ENCODE measurements at regions not wholly inside any gene's neighbourhood (a gene's known extent, or its start where the extent isn't known, plus 50 kb on each side); places are given as distances from the start of the nearest gene placed in this dataset.

- DNase-seq (ENCODE audit: low read depth, low spot score): peak; percentile 14
Measured at GRCh38 chr5:56588636-56589480, 226.5 kb upstream of the MAP3K1 start.

DNA sequence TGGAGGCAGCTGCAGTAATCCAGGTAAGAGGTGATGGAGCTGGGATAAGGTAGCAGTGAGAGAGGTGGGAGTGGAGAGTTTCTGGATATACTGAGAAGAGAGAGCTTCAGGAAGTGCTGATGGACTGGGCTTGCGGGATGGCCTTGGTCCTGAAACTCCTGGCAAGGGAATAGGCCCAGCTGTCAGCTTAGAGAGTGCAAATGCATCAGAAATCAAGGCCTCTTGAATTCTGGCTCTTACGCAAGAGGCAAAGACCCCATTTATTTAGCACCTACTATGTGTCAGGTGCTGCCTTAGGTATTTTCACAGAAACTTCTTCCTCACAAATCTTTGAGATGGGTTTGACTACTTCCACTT is 227.2 kb upstream of the MAP3K1 start:
- no peak for DNase-seq (ENCODE audit: low read depth, low spot score)

DNA sequence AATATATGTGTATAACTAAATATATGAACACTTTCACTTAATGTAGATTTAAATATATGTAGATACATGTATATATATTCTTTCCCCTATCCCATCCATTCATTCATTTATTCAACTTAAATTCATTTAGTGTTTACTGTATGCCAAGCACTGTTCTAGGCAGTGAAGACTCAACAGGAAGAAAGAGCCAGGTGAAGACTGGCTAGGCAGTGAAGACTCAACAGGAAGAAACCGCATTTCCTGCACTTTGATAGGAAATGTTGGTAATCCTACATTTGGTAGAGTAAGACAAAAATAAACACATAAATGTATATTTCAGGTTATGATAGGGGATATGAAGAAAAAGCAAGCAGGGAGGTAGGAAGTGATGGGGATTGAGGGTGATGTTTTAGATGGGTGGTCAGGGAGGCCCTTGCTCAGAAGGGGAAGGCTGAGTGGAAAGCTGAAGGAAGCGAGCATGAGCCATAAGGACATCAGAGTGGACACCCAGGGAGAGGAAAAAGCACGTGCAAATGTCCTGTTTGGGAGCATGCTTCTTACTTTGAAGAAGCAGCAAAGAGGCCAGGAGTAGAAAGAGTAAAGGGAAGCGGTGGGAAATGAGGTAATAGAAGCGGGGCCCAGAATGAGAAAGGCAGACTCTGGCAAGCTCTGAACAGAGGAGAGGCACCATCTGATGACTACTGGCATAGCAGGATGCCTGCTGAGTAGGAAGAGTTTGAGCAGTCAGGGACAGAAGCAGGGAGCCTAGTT is 227.8 kb upstream of the MAP3K1 start:
- no peak for DNase-seq (ENCODE audit: low read depth, low spot score)

- no peak for DNase-seq (ENCODE audit: low read depth, low spot score)
Measured at GRCh38 chr5:56585999-56586691, 229.2 kb upstream of the MAP3K1 start.

GRCh38 chr5:56585461-56585860 is 229.9 kb upstream of the MAP3K1 start:
- no peak for DNase-seq (ENCODE audit: low read depth, low spot score)

GRCh38 chr5:56581426-56581825 is 233.9 kb upstream of the MAP3K1 start:
- DNase-seq (ENCODE audit: low read depth, low spot score): no peak

GRCh38 chr5:56580864-56581263 is 234.5 kb upstream of the MAP3K1 start:
- DNase-seq (ENCODE audit: low read depth, low spot score): no peak

GRCh38 chr5:56575821-56576220 is 239.5 kb upstream of the MAP3K1 start:
- no peak for DNase-seq (ENCODE audit: low read depth, low spot score)

DNA sequence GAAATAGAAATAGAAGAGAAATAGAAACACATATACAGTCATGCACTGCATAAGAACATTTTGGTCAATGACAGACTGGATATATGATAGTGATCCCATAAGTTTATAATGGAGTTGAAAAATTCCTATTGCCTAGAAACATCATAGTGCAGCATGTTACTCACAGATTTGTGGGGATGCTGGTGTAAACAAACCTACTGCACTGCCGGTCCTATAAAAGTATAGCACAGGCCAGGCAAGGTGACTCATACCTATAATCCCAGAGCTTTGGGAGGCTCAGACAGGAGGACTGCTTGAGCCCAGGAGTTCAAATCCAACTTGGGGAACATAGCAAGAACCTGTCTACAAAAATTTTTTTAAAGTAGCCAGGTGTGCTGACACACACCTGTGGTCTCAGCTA is 240.6 kb upstream of the MAP3K1 start:
- no peak for DNase-seq (ENCODE audit: low read depth, low spot score)

- no peak for DNase-seq (ENCODE audit: low read depth, low spot score)
Measured at GRCh38 chr5:56569566-56569965, 245.8 kb upstream of the MAP3K1 start.

GRCh38 chr5:56569076-56569475 is 246.3 kb upstream of the MAP3K1 start:
- DNase-seq (ENCODE audit: low read depth, low spot score): no peak

DNA sequence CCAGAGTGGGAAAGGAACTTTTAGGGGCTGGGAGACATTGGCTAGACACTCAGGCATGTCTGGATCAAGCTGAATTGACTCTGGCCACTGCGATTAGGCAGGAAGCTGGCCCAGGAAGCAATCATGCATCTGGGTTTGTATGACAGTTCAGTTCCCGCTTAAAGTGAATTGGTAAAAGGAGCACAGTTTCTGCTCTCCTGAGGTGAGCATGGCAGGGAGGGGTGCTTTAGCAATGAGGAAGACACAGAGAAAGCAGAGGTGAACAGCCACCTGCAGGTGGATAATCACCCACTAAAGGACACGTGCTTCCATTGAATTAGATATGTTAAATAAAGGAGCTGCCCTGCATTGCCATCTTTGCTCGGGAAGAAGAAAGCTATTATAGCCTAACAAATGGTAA is 248.1 kb upstream of the MAP3K1 start:
- DNase-seq (ENCODE audit: low read depth, low spot score): no peak

- DNase-seq (ENCODE audit: low read depth, low spot score): no peak
Measured at GRCh38 chr5:56566374-56567249, 248.7 kb upstream of the MAP3K1 start.

DNA sequence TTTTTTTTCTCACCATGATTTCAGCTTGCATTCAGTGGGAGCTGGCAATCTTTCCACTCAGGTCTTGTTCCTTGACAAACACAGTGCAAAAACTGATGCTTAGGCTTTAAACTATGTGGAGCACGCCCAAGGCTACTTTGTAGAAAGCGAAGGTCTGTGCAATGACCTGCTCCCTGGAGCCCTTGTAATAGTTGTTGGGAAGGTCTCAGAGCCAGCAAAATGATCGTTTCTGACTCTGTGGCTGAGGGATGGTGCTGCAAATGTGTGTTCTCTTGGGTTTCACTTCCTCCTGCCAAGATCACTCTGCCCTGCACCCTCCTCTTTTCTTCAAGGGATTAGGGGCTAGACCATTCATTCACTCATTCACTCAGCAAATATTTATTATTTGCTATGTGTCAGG is 249.7 kb upstream of the MAP3K1 start:
- no peak for DNase-seq (ENCODE audit: low read depth, low spot score)

DNA sequence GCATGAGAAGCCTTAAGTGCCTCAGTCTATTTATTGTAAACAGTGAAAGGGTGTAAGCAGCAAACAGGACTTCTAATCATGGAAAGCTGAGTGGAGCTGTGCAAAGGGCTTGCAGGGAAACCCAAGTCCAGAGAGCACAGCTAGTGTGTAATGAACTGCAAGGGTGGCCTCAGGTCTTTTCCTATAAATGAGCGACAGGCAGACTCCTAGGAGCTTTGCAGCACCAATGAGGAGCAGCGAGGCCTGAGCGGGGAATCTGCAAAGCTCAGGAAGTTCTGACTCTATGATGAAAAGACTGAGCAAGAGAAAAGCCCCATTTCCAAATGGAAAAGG is 250.1 kb upstream of the MAP3K1 start:
- DNase-seq (ENCODE audit: low read depth, low spot score): peak; percentile 14

- DNase-seq (ENCODE audit: low read depth, low spot score): no peak
Measured at GRCh38 chr5:56564541-56565282, 250.6 kb upstream of the MAP3K1 start.

DNA sequence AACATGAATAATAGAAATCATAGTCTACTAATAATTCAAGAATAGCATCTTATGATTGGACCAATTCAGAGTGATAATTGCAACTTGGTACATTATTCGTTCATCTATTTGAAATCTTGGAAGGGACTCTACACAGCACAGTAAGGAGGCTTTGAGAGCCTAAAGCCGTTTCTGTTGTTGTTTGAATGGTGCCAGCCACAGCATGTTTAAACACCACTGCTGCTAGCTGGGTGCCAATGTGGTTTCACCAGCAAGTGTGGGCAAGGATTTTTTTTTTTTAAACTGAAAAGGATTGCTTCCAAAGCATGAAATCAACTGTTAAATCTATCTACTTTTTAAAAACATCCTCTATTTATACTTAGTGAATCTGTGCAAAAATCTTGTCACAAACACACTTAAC is 253.9 kb upstream of the MAP3K1 start:
- DNase-seq (ENCODE audit: low read depth, low spot score): no peak

GRCh38 chr5:56558131-56558745 is 257.1 kb upstream of the MAP3K1 start:
- DNase-seq (ENCODE audit: low read depth, low spot score): no peak

GRCh38 chr5:56557198-56557597 is 258.2 kb upstream of the MAP3K1 start:
- DNase-seq (ENCODE audit: low read depth, low spot score): no peak

DNA sequence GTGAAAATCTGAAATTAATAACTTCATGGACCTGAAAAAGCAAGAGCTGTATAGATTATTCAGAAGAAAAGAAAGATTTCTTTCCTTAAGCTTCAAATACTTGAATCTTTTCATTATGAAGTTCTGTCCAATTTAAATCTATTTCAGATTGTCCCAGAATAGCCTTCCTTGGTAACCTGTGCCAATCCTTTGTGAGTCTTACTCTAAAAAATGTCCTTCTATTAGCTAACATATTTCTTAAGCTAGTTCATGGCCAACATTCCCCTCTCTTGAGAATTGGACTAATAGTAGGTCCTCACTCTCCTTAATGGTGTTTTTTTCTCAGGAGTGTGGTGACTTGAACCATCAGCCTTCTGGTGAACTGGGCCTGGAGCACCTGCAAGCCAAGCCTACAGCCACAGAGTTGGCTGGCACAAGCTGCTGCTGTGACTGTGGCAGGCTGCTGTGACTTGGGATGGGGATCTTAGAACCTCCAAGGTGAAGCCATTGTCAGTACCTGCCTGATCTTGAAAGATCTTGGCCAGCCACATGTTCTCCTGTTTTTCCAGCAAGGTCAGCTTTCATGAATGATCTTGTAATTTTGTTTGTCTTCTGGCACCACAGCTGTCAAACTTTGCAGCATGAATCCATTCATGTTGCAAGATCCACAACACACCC is 262.6 kb upstream of the MAP3K1 start:
- no peak for DNase-seq (ENCODE audit: low read depth, low spot score)

Measured in ELF-1 (cell line).